ENCODE measurements at regions not wholly inside any gene's neighbourhood (a gene's known extent, or its start where the extent isn't known, plus 50 kb on each side); places are given as distances from the start of the nearest gene placed in this dataset.

GRCh38 chr14:40576880-40577478 is 1029.7 kb upstream of the LRFN5 start:
- Histone ChIP-seq H3K27me3 (ENCODE audit: control insufficient read depth, insufficient read depth, low read length) (no peaks in the 10 kb centered on the region), H3K4me3 (ENCODE audit: low read depth, low read length) (no peak overlapping the region), H3K36me3 (ENCODE audit: control insufficient read depth, insufficient read depth, low read length) (no peaks in the 10 kb centered on the region)
- POLR2A ChIA-PET: no interaction called here
- DNase-seq (ENCODE audit: low read depth): no peak
- TF ChIP-seq CTCF (IDR thresholded peaks at IDR 0.05; ENCODE audit: insufficient read depth, low read depth, low read length): no peak
- CTCF ChIA-PET: no interaction called here

GRCh38 chr14:40574780-40575179 is 1031.9 kb upstream of the LRFN5 start:
- no peak overlapping the region for H3K4me3 ChIP-seq (ENCODE audit: low read depth, low read length)
- no peak for TF ChIP-seq CTCF (IDR thresholded peaks at IDR 0.05; ENCODE audit: insufficient read depth, low read depth, low read length)
- DNase-seq (ENCODE audit: low read depth): no peak
- no peaks in the 10 kb centered on the region for H3K27me3 ChIP-seq (ENCODE audit: control insufficient read depth, insufficient read depth, low read length)
- POLR2A ChIA-PET: no interaction called here
- H3K36me3 ChIP-seq (ENCODE audit: control insufficient read depth, insufficient read depth, low read length): no peaks in the 10 kb centered on the region
- CTCF ChIA-PET: no interaction called here

- H3K27me3 ChIP-seq (ENCODE audit: control insufficient read depth, insufficient read depth, low read length): no peaks in the 10 kb centered on the region
- H3K4me3 ChIP-seq (ENCODE audit: low read depth, low read length): no peak overlapping the region
- no peaks in the 10 kb centered on the region for H3K36me3 ChIP-seq (ENCODE audit: control insufficient read depth, insufficient read depth, low read length)
- no peak for TF ChIP-seq CTCF (IDR thresholded peaks at IDR 0.05; ENCODE audit: insufficient read depth, low read depth, low read length)
- ChIA-PET CTCF (no interaction called here), POLR2A (no interaction called here)
- no peak for DNase-seq (ENCODE audit: low read depth)
Measured at GRCh38 chr14:40525314-40525713, 1081.4 kb upstream of the LRFN5 start.

GRCh38 chr14:40523123-40523522 is 1083.6 kb upstream of the LRFN5 start:
- Histone ChIP-seq H3K4me3 (ENCODE audit: low read depth, low read length) (no peak overlapping the region), H3K27me3 (ENCODE audit: control insufficient read depth, insufficient read depth, low read length) (no peaks in the 10 kb centered on the region), H3K36me3 (ENCODE audit: control insufficient read depth, insufficient read depth, low read length) (no peaks in the 10 kb centered on the region)
- ChIA-PET POLR2A (no interaction called here), CTCF (no interaction called here)
- DNase-seq (ENCODE audit: low read depth): no peak
- no peak for TF ChIP-seq CTCF (IDR thresholded peaks at IDR 0.05; ENCODE audit: insufficient read depth, low read depth, low read length)

GRCh38 chr14:40494483-40494882 is 1062.2 kb upstream of the FBXO33 start:
- no peak for TF ChIP-seq CTCF (IDR thresholded peaks at IDR 0.05; ENCODE audit: insufficient read depth, low read depth, low read length)
- Histone ChIP-seq H3K36me3 (ENCODE audit: control insufficient read depth, insufficient read depth, low read length) (no peaks in the 10 kb centered on the region), H3K27me3 (ENCODE audit: control insufficient read depth, insufficient read depth, low read length) (no peaks in the 10 kb centered on the region), H3K4me3 (ENCODE audit: low read depth, low read length) (no peak overlapping the region)
- CTCF ChIA-PET: no interaction called here
- POLR2A ChIA-PET: no interaction called here
- no peak for DNase-seq (ENCODE audit: low read depth)
